GM12878 (cell line): ENCODE measurements at regions not wholly inside any gene's neighbourhood (a gene's known extent, or its start where the extent isn't known, plus 50 kb on each side); places are given as distances from the start of the nearest gene placed in this dataset.
A peak's percentile ranks its signal among the peaks of the same experiment; 100 is the strongest.

ENCODE experiments used
- CEBPB ChIP-seq, 2 experiments: fragments of 150-350 bp in 1 of 2; IDR thresholded peaks; 2 replicates each; pipeline ENCODE4 v1.6.1; 2012 to 2014; ENCODE audit warnings: low read depth in 2 of 2, low read length in 2 of 2, borderline replicate concordance in 1 of 2, inconsistent platforms in 1 of 2
- CREM ChIP-seq: IDR thresholded peaks from 2 replicates; pipeline ENCODE4 v1.6.1; 2014; ENCODE audit warnings: antibody characterized with exemption, low read depth
- EED ChIP-seq: sonication (generic); IDR thresholded peaks from 2 replicates; pipeline ENCODE4 v1.6.1; 2016; ENCODE audit warnings: antibody characterized with exemption, low read depth
- ETV6 ChIP-seq, 2 experiments: fragments of 450-650 bp in 1 of 2; IDR thresholded peaks in 1 of 2; conservative IDR thresholded peaks in 1 of 2; 2 replicates each; pipeline ENCODE4 v1.6.1; 2014; ENCODE audit warnings: antibody characterized with exemption in 1 of 2, borderline replicate concordance in 1 of 2, low read depth in 1 of 2, mild to moderate bottlenecking in 1 of 2, moderate library complexity in 1 of 2
- FOS ChIP-seq: IDR thresholded peaks from 3 replicates; pipeline ENCODE4 v1.6.1; 2011; ENCODE audit warnings: borderline replicate concordance; ENCODE audit not compliant: insufficient read length; ENCODE audit errors: extremely low read depth
- IKZF2 ChIP-seq, 2 experiments: fragments of 450-650 bp; IDR thresholded peaks; 2 replicates each; pipeline ENCODE4 v1.6.1; 2017; ENCODE audit warnings: mild to moderate bottlenecking in 2 of 2, moderate library complexity in 2 of 2
- IRF4 ChIP-seq: IDR thresholded peaks from 2 replicates; pipeline ENCODE4 v1.6.1; 2011; ENCODE audit warnings: low read depth, low read length
- KLF5 ChIP-seq: fragments of 450-650 bp; IDR thresholded peaks from 2 replicates; pipeline ENCODE4 v1.6.1; 2014; ENCODE audit warnings: mild to moderate bottlenecking; ENCODE audit not compliant: partially characterized antibody
- MEF2B ChIP-seq: fragments of 450-650 bp; IDR thresholded peaks from 2 replicates; pipeline ENCODE4 v1.6.1; 2018; ENCODE audit warnings: mild to moderate bottlenecking, moderate library complexity; ENCODE audit not compliant: partially characterized antibody, poor library complexity, severe bottlenecking
- MTA3 ChIP-seq: IDR thresholded peaks from 2 replicates; pipeline ENCODE4 v1.6.1; 2012; ENCODE audit warnings: low read length, inconsistent platforms, borderline replicate concordance
- NFIC ChIP-seq: IDR thresholded peaks from 2 replicates; pipeline ENCODE4 v1.6.1; 2012; ENCODE audit warnings: low read depth, mild to moderate bottlenecking, inconsistent platforms, low read length, moderate library complexity
- RAD21 ChIP-seq: IDR thresholded peaks from 2 replicates; pipeline ENCODE4 v1.6.1; 2011; ENCODE audit warnings: mild to moderate bottlenecking, low read depth, low read length, moderate library complexity; ENCODE audit not compliant: insufficient read depth
- RUNX3 ChIP-seq: IDR thresholded peaks from 2 replicates; pipeline ENCODE4 v1.6.1; 2012; ENCODE audit warnings: low read length, inconsistent platforms
- TCF12 ChIP-seq: IDR thresholded peaks from 2 replicates; pipeline ENCODE4 v1.6.1; 2011; ENCODE audit warnings: low read depth, mild to moderate bottlenecking, low read length
- TCF3 ChIP-seq: IDR thresholded peaks from 2 replicates; pipeline ENCODE4 v1.6.1; 2012; ENCODE audit warnings: low read depth, mild to moderate bottlenecking, low read length, borderline replicate concordance; ENCODE audit not compliant: insufficient read depth
- TF ChIP-seq, protein P1 (sequence below): fragments of 450-650 bp; IDR thresholded peaks from 2 replicates; pipeline ENCODE4 v1.6.1; 2017; ENCODE audit warnings: low read depth, mild to moderate bottlenecking, moderate library complexity
- TF ChIP-seq, protein P2 (sequence below): IDR thresholded peaks from 2 replicates; pipeline ENCODE4 v1.6.1; 2012; ENCODE audit warnings: mild to moderate bottlenecking, low read depth, low read length
- TF ChIP-seq, protein P3 (sequence below): IDR thresholded peaks from 2 replicates; pipeline ENCODE4 v1.6.1; 2012; ENCODE audit warnings: low read length, inconsistent platforms

DNA sequence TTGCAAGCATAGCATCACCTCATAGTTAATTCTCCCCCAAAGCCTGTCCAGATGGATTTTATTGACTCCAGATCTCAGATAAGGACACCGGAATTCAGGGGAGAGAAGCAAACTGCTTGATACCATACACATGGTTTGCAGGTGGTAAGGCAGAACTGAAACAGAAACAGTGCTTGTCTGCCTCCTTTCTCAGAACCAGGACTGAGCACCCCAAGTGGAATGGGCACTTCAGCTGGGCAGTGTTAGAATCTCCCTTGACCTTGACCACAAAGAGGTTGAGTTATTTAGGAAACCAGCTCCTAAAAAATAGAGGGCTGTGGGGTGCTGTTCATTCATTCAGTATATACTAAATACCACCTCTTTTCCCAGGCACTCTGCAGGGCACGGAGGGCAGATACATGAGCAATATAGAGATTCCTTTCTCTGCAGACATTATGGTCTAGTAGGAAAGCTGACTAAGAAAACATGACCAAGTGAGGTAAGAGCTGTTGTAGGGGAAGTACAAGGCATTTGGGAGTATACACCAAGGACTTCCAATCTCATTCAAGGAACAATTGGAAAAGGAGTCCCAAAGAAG lies 185.2 kb downstream of the C1orf94 start (continued):
- peak; percentile 40 to 76; a peak in 2 of 4 replicates for TF ChIP-seq IKZF2 (IDR thresholded peaks at IDR 0.05)
- peak; percentile 44 for TF ChIP-seq CREM
- no peak for TF ChIP-seq RAD21
- peak; percentile 41; the same call in 1 of the 2 replicates for TF ChIP-seq RUNX3
- TF ChIP-seq, protein P1, sequence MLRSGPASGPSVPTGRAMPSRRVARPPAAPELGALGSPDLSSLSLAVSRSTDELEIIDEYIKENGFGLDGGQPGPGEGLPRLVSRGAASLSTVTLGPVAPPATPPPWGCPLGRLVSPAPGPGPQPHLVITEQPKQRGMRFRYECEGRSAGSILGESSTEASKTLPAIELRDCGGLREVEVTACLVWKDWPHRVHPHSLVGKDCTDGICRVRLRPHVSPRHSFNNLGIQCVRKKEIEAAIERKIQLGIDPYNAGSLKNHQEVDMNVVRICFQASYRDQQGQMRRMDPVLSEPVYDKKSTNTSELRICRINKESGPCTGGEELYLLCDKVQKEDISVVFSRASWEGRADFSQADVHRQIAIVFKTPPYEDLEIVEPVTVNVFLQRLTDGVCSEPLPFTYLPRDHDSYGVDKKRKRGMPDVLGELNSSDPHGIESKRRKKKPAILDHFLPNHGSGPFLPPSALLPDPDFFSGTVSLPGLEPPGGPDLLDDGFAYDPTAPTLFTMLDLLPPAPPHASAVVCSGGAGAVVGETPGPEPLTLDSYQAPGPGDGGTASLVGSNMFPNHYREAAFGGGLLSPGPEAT = 0 out of 2 replicates have a peak, but pooled peaks have one; percentile 23
- no peak; the same call in 1 of the 2 replicates for TF ChIP-seq IRF4
- TF ChIP-seq KLF5 = no peak
- TF ChIP-seq, protein P2, sequence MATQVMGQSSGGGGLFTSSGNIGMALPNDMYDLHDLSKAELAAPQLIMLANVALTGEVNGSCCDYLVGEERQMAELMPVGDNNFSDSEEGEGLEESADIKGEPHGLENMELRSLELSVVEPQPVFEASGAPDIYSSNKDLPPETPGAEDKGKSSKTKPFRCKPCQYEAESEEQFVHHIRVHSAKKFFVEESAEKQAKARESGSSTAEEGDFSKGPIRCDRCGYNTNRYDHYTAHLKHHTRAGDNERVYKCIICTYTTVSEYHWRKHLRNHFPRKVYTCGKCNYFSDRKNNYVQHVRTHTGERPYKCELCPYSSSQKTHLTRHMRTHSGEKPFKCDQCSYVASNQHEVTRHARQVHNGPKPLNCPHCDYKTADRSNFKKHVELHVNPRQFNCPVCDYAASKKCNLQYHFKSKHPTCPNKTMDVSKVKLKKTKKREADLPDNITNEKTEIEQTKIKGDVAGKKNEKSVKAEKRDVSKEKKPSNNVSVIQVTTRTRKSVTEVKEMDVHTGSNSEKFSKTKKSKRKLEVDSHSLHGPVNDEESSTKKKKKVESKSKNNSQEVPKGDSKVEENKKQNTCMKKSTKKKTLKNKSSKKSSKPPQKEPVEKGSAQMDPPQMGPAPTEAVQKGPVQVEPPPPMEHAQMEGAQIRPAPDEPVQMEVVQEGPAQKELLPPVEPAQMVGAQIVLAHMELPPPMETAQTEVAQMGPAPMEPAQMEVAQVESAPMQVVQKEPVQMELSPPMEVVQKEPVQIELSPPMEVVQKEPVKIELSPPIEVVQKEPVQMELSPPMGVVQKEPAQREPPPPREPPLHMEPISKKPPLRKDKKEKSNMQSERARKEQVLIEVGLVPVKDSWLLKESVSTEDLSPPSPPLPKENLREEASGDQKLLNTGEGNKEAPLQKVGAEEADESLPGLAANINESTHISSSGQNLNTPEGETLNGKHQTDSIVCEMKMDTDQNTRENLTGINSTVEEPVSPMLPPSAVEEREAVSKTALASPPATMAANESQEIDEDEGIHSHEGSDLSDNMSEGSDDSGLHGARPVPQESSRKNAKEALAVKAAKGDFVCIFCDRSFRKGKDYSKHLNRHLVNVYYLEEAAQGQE = no peak
- peak; percentile 59; the same call in 1 of the 2 replicates for TF ChIP-seq TCF3
- TF ChIP-seq CEBPB (IDR thresholded peaks at IDR 0.05; ENCODE audit: borderline replicate concordance in 1 of 2, low read depth in 2 of 2, low read length in 2 of 2) = no peak
- peak in 1 of 2 experiments; percentile 42; a peak in 1 of 4 replicates for TF ChIP-seq ETV6 (conservative IDR thresholded peaks at IDR 0.05 in 1 of 2, IDR thresholded peaks at IDR 0.05 in 1 of 2; ENCODE audit: borderline replicate concordance in 1 of 2, low read depth in 1 of 2)
- TF ChIP-seq FOS = no peak
- peak; percentile 72; the same call in 1 of the 2 replicates for TF ChIP-seq NFIC
- 0 out of 2 replicates have a peak, but pooled peaks have one; percentile 45 for TF ChIP-seq TCF12
- 0 out of 2 replicates have a peak, but pooled peaks have one; percentile 46 for TF ChIP-seq MTA3
- TF ChIP-seq MEF2B = peak; percentile 32
- TF ChIP-seq, protein P3, sequence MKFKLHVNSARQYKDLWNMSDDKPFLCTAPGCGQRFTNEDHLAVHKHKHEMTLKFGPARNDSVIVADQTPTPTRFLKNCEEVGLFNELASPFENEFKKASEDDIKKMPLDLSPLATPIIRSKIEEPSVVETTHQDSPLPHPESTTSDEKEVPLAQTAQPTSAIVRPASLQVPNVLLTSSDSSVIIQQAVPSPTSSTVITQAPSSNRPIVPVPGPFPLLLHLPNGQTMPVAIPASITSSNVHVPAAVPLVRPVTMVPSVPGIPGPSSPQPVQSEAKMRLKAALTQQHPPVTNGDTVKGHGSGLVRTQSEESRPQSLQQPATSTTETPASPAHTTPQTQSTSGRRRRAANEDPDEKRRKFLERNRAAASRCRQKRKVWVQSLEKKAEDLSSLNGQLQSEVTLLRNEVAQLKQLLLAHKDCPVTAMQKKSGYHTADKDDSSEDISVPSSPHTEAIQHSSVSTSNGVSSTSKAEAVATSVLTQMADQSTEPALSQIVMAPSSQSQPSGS = peak; percentile 35; the same call in 1 of the 2 replicates
- TF ChIP-seq EED = peak; percentile 80
